Activated CD8-positive, alpha-beta memory T cell treated with anti-CD3 and anti-CD28 coated beads, Interleukin-2, amount 50 U/mL, for 48 hours (primary cell): ENCODE measurements at regions not wholly inside any gene's neighbourhood (a gene's known extent, or its start where the extent isn't known, plus 50 kb on each side); places are given as distances from the start of the nearest gene placed in this dataset.

Source experiments
- DNase-seq: peaks from one replicate; pipeline ENCODE4 v3.0.0-alpha.2; 2020

DNA sequence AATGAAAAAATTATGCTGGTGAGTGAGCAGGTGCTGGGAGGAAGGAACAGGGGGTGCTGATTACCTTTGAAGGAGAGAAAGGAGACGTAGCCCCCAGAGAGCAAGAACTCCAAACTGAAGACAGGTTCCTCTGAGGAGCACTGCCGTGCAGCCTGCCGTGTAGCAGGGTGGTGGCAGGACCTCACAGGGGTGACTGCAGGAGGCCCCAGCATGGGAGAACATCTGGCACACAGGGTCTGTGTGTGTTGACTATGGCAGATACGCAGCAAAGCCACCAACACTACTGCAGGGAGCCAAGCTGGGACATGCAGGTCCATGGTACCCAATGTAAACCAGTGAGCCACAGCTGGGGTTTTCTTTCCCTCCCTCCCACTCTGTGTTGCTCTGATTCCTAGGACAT, 192.1 kb upstream of the PDE1C start:
- DNase-seq, result no peak

DNA sequence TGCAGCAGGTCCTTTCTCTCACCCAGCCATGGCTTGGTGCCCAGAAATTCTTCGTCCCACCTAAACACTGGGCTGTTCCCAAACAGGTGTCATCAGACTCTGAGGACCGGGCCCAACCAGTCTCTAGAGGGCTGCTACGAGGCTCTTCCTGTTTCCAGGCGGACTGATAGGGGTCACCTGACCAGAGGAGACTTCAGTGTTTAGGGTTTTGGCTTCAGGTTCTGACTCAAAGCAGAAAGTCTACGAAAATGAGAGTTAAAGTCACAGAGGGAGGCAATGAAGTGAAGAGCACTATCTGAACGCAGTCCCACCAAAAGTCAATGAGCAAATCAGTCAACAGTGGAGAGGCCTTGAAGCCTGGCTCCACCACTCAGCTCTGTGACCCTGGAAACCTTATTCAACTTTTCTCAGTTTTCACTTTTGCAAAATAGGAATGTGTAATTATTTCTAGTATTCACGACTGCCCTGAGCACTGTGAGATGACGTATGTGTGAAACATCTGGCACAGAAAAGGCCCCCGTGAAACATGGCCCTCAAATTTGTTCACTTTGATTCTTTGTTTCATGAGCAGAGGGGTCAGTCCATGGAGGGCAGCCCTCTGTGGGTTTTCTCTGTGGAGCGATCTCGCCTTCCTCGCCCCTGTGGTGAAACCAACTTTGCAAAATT, 189.9 kb upstream of the PDE1C start:
- no peak for DNase-seq

DNA sequence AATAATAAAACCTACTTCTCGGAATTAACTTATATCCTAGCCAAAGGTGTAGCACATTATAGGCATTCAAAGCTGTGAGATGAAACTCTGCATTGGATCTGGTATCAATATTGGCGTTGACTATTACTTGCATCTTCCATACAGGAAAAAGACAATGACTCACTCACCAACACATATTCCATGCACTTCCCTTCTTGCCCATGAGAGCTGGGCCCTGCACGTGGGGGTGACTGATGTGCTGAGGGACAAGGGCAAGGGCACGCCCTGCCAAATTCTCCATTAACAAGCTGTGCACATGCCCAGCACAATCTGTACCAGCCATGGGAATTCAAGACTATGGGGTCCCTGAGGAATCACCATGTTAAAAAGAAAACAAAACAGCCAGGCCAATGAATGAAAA, 188.1 kb upstream of the PDE1C start:
- DNase-seq, result no peak

DNA sequence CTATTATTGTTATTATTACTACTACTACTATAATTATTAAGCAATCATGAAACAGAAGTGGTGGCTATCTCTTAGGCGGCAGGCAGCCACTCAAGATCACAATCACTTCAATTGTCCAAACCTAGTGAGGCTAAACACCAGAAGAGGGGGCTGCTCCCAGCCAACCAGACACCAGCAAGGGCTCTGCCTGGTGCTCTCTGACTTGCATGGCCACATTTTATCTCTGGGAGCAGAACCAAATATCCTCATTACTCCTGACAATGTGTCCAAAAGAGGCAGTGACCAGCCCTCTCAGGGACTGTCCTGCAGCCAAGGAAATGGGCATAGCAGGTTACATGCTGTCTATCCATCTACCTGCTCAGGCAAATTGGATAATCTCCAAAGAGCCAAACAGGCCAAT, 187.4 kb upstream of the PDE1C start:
- DNase-seq, result no peak

DNA sequence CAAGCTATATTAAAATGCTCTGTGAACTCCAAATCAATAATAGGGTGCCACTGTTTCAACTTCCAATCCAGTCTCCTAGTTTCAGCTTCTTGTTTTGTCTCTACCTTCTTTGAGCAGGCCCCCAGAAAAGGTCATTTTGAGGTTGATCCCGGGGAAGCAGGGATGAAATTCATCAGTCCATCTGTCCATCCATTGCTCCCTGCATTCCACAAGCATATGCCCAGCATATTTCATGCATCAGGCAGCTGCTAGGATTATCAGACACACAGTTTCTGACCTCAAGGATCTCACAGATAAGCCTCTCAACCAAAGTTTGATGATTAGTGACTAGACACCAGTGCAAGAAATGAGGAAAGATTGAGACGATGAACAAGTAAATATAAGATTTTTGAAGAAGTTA, 186.6 kb upstream of the PDE1C start:
- DNase-seq, result no peak

DNA sequence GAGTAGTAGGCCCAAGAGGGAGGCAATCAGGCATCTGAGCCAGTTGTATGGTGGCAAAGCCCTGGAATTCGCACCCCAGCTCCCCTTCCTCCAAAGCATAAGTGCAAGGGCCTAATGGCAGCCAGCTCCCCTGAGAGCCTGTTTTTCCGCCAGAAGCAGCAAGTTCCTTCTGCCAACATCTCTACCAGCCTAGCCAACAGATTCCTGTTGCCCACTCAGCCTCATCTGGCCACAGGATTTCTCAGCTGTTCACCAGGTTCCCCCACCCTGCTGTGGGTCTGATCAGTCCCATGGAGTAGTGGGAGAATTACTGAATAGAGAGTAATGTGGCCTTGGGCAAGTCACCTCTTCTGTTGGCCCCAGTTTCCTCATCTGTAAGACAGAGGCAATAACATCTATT, 186.2 kb upstream of the PDE1C start:
- DNase-seq, result no peak

DNA sequence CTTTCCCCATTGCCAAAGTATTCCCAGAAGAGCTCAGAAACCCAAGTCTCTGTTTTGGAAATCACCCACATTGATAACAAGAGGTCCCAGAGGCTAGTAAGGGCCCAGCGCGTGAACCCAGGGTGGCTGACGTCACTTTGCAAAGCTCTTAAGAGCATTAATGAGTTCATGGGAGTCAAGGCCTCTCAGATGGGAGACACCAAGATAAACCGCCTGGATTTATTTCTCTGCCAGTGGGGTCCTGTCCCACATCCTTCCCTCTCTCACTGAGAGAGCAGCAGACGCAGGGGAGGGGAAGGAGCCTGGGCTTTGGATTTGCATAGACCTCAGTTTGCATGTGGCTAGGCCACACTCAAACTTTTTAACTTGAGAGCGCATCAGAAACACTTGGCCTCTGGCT, 184.8 kb upstream of the PDE1C start:
- no peak for DNase-seq

DNA sequence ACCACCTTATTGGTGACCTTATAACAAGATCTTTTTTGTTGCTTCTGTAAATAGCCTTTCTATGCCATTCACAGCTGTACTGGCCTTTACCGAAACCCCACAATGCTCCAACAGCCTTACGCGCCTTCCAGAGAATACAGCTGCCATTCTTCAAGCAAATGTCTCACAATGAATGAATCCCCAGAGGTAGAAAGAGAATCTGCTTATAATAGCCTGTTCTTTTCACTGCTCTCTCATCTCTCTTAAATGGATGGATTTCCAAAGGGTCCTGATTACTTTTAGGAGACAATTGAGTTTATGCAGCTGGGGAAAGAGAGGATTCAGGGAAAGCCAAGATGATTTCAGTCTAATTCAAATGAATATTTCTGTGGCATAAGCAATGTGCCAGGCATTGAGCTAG, 183.1 kb upstream of the PDE1C start:
- DNase-seq, result no peak

DNA sequence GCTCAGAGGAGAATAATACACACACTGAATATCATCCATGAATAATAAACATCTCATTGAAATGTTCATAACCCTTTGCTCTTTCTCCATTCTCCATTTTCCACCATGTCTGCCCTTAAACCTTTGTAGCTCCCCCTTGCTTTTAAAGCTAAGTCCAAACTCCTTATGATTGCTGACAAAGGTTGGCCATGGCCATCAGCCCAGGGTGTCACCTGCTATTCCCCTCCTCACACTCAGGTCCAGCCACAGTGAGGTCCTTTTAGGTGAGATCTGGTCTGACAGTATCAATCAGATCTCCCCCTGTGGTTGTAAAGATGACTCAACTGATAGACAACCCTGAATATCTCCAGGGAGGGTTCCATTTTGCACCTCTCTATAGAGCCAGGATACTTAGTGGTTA, 181.5 kb upstream of the PDE1C start:
- DNase-seq, result no peak

DNA sequence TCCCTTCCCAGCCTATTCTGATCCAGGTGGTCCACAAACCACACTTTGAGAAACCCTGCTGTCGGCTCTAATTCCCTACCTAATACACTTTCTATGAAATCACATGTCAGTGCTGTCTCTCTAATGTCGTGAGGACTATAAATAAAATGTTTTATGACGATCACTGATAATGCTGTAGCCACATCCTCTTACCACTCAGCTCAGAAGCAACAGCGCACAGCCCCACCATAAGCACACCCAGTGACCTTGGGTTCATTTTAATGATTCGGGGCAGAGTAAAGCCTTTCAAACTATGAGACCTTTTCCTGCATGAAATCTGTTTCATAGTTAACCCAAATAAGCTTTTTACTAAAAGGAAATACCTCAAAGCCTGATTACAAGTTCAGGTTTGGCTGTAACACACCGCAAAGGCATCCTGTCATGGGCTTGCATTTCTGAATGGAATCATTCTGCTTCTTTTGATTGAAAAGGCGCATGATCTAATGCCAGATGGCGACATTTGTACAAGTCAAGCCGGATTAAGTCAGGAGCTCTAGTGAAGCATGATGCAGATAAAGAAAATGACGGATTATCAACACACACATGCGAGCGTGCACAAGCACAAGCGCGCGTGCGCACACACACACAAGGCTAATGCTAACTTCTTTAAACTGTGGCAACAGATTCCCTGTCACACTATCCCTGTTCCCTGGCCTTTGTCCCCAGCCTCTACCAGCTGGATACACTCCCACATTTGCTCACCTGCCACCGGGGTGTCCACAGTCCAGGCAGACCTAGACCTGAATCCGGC, 180.5 kb upstream of the PDE1C start:
- no peak for DNase-seq

DNA sequence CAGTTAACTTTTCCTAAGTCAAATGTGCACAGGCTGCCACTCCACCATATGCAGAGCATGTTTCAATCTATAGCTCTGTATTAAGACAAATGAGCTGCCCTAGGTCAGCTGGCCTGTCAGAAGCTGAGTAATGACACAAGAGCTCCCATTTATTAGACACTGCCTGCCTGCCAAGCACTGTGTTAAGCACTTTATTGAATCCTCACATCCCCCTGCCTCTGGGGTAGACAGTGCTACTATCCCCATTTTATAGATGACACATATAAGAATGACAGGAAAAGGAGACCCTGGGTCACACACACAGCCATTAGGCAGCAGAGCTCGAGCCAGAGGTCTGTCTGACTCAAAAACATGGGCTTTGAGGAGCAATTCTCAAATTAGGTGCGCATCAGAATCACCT, 179.8 kb upstream of the PDE1C start:
- DNase-seq, result no peak

DNA sequence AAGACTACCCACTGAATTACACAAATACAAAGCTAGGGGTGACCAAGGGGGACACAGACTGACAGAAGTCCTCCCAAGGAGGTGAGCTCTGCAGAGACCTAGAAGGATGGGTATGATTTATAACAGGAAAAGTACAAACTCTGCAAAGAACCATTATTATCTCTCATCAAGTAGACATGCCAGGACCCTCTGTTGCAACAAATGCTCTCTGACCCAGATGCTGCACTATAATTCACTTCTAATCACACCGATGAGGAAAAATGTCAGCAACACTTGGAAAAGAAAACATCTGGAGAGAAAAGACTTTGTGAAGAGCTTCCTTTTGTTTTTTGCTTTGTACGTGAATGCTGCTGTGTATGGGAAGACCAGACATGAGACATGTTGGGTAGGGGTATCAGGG, 178.3 kb upstream of the PDE1C start:
- no peak for DNase-seq

DNA sequence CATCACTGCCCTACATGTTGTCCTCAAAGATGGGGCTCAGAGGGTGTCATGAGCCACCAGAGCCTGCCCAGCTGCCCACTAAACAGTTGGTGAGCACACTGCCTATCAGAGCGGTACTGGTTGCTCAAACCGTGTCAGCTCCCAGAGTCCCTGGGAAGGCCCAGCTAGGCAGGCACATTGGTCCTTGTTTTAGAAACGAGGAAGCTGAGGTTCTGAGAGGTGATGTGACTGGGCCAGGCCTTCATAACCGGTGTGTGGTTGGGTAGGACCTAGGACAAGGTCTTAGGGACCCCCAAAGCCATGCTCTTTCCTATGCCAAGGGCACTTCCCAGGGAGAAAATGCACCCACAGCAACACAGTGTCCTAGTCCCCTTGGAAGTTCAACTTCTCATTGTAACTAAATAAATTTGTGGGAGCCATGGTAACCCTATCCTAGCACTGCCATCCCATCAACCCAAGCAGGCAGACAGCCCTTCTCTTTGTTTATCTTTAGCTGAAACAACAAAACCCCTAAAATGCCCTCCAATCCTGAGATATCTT, 174.7 kb upstream of the PDE1C start:
- DNase-seq, result no peak

DNA sequence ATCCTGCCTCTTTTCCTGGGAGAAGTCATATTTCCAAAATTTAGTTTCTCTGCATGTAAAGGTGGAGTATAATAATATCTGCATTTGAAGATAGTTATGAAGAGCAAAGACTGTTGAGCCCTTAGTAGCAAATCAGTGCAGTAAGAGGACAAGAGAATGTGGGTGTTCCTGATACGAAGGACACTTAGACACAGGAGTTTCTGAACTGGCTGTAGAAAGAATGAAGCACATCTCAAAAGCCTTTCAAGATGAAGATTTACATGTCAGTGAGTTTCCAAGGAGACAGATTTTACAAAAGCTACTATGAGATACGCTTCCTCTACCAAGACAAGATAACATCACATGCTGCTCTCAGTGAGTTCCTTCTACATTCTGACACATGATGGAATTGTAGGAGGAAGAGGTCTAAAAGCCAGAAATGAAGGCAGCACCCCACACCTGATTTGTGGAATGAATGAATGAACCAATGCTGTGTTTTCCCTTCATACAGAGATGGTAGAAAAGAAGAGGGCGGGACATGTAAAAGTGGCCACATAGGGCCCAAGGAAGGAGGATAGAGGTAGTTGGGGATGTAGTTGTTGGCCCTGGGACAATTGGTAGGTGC, 173.6 kb upstream of the PDE1C start:
- no peak for DNase-seq

DNA sequence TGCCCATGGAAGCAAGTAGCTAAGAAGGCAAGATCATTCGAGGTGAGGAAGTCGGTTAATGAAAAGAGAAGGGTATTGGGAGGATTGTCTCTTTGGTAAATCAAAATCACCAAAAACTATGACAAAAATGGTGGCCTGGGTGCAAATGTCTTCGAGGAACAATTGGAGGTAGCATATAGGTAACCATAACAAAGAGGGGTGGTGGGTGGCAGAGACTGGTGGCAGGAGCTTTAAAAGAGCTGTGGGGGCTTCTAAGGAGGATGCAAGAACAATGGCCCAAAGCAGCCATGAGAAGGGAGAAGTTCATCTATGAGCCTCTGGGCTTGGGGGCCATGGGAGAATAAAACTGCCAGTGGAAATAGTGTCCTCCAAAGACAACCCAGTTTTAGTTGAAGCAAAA, 172.2 kb upstream of the PDE1C start:
- DNase-seq, result no peak

DNA sequence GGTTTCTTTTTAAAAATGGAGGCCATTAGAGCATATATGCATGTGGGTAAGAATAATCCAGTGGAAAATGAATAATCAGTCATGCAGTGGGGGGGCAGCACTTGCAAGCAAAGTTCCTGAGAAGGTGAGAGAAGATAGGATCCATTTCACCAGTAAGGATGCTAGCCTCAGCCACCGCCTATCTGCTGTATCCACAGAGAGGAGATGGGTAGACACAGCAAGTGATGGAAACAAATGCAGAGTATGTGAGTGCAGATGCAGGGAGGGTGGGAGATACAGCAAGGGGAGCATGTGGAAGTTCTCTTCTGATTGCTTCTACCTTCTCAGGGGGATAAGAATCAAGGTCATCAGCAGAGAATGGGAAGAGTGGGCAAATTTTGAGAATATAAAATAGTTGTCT, 171.4 kb upstream of the PDE1C start:
- no peak for DNase-seq

DNA sequence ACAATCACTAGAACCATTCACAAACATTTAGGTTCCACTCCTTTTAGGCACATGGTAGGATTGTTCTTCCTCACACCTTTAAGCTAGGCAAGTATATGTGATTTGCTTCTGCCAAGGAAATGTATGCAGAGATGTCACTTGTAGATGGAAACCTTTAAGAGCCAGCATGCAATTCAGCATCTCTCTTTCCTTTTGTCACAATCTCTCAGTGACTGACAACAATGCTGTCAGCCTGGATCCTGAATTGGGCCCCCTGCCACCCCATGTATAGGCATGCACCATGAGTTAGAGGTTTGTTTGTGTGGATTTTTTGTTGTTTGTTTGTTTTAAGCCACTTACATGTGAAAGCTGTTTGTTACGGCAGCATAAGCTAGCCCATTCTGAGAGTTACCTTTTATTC, 169.6 kb upstream of the PDE1C start:
- DNase-seq, result no peak

DNA sequence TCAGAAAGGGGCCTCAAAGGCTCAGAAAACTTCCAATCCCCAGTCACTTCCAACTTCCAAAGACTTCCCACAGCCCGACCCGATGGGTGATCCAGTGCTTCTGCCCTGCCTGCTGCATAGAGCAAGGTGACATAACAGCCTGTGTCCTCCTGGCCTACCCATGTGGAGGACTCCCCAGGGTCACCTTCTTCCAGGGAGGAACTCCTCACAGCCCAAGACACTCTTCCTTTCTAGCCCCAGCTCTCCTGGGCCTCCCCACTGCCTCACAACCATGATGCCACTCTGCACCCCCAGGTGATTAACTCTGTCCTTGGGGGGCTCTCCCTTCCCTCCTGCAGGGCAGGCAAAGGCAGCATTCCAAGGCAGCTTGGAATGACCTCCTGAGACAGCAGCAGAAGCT, 158.4 kb upstream of the PDE1C start:
- no peak for DNase-seq

DNA sequence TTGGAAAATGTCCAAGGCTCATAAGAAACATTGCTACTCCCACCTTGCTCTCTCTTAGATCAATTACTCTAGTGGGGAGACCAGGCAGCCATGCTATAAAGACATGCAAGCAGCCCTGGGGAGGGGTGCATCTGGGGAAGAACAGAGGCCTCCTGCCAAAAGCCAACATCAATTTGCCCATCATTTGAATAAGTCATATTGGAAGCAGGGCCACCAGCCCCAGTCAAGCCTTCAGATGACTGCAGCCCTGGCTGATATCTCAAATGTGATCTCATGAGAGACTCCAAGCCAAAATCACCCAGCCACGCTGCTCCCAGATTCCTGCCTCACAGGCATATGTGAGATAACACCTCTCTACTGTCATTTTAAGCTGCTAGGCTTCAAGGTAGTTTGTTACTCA, 157.5 kb upstream of the PDE1C start:
- DNase-seq, result no peak

DNA sequence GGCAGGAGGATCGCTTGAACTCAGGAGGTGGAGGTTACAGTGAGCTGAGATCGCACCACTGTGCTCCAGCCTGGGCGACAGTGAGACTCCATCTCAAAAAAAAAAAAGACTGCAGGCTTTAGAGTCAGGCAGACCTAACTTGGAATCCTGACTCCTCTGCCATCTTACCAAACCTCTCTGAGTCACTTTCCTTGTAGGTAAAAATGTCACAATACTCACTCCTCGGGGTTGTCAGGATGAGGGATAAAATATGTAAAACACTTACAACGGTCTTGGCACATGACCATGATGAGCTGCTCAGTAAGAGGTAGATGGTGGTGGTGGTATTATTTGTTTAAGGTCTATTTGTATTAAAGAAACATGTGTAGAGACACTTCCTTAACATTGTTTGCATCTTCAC, 154.1 kb upstream of the PDE1C start:
- DNase-seq, result no peak

DNA sequence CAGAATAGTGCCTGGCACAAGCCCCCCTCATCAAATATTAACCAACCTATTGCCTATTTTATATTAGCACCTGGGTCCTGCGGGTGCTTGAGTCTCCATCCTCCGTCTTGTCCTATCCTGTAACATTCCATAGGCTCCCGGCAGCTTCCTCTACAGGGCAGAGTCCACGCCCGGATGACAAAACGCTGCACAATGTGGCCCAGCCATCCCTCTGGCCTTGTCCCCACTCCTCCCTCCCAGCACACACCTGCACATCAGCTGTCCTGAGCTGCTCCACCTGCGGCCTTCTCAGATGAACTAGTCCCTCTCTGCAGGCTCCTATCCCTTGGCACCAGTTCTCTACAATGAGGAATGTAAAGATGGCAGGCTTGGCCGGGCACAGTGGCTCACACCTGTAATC, 153.5 kb upstream of the PDE1C start:
- no peak for DNase-seq

DNA sequence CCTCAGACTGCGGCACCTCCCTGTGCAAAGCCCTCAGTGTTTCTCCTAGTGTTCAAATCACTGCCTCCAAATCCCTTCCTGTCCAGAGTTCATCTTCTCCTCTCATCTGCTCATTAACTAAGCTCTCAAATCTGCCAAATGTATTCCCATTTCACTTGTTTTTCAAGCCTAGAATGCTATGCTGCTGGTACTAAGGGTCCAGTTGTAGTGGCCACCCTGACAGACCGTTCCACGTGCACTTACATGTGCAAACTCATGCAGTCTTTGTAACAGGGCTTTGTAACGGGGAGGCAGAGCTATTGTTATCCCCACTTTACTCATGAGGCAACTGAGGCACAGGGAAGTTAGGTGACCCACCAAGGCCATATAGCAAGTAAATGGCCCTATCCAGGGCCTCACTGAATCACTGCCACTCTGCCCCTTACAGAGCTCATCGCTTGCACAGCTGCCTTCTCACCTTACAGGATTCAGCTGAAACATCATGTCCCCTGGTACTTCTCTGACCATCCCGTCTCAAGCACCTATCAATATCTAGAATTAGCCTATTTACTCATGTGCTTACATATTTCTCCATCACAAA, 153.0 kb upstream of the PDE1C start:
- DNase-seq, result no peak

DNA sequence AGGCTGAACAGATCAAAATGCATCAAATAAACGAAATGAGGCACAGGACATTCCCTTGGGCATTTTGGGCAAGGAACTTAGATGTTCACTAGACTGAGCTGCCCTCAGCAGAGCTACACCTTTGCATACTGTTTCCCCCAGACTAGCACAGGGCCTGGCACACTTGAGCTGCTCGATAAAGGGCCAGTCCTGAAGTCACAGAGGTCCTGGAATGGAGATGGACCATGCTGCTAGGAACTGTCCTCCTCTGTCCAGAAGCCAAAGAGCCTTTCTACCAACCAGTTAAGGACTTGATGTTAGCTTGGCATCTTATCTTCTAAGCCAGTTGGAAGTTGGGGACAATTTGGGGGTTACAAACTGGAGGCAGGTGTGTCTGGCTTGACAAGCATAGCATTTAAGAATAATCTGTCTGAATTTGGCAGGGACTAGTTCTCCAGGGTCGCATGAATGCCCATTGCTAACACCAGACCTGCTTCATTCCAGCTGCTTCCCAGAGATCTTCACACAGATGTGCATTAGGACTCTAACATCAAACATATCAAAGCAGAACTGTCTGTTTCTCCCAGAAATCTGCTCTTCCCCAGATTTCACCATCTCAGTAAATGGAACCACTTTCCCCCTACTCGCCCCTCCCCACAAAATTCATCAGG, 152.2 kb upstream of the PDE1C start:
- DNase-seq, result no peak
